ENCODE measurements at regions not wholly inside any gene's neighbourhood (a gene's known extent, or its start where the extent isn't known, plus 50 kb on each side); places are given as distances from the start of the nearest gene placed in this dataset.

DNA sequence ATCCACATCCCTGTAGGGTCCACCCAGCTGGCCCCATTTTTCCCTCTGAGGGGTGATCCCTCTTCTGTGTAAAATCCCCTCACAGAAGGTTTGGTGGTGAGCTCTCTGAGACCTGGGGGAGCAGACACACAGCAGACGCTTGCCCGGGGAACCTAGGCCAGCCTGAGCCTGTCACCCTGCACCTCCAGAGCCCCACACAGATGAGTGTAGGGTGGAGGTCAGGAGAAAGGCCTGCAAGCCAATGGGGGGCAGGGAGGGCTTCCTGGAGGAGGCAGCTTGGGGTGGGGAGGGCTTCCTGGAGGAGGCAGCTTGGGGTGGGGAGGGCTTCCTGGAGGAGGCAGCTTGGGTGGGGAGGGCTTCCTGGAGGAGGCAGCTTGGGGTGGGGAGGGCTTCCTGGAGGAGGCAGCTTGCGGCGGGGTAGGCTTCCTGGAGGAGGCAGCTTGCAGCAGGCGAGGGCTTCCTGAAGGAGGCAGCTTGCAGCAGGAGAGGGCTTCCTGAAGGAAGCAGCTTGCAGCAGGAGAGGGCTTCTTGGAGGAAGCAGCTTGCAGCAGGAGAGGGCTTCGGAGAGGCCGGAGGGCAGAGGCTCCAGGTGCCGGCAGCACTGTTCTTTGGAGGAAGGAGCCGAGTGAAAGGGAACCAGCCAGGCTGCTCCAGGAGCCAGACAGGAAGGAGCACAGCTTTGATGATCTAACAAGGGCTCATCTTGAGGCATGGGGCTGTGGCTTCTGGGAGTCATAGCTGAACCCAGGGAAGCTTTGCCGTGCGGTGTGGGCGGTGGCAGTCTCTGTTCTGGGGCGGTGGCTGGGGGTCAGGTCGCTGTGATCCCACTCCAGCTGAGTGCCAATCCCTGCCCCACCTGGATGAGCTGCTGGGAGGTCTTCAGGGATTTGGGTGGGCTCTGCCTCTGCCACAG, 83.7 kb upstream of the ZNF469 start:
- TF ChIP-seq ZNF8 (CRISPR knock-in tag; IDR thresholded peaks at IDR 0.05) (no peak), ARNTL (CRISPR knock-in tag; IDR thresholded peaks at IDR 0.05; ENCODE audit: borderline replicate concordance, low read depth) (no peak), CSDC2 (CRISPR knock-in tag; IDR thresholded peaks at IDR 0.05) (no peak), ZFP3 (CRISPR knock-in tag; IDR thresholded peaks at IDR 0.05) (no peak), TCF4 (CRISPR knock-in tag; IDR thresholded peaks at IDR 0.05; ENCODE audit: borderline replicate concordance) (no peak)
- TF ChIP-seq, protein P1, sequence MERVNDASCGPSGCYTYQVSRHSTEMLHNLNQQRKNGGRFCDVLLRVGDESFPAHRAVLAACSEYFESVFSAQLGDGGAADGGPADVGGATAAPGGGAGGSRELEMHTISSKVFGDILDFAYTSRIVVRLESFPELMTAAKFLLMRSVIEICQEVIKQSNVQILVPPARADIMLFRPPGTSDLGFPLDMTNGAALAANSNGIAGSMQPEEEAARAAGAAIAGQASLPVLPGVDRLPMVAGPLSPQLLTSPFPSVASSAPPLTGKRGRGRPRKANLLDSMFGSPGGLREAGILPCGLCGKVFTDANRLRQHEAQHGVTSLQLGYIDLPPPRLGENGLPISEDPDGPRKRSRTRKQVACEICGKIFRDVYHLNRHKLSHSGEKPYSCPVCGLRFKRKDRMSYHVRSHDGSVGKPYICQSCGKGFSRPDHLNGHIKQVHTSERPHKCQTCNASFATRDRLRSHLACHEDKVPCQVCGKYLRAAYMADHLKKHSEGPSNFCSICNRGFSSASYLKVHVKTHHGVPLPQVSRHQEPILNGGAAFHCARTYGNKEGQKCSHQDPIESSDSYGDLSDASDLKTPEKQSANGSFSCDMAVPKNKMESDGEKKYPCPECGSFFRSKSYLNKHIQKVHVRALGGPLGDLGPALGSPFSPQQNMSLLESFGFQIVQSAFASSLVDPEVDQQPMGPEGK (CRISPR knock-in tag; IDR thresholded peaks at IDR 0.05; ENCODE audit: borderline replicate concordance) = no peak
- TF ChIP-seq, protein P2, sequence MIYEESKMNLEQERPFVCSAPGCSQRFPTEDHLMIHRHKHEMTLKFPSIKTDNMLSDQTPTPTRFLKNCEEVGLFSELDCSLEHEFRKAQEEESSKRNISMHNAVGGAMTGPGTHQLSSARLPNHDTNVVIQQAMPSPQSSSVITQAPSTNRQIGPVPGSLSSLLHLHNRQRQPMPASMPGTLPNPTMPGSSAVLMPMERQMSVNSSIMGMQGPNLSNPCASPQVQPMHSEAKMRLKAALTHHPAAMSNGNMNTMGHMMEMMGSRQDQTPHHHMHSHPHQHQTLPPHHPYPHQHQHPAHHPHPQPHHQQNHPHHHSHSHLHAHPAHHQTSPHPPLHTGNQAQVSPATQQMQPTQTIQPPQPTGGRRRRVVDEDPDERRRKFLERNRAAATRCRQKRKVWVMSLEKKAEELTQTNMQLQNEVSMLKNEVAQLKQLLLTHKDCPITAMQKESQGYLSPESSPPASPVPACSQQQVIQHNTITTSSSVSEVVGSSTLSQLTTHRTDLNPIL (CRISPR knock-in tag; IDR thresholded peaks at IDR 0.05; ENCODE audit: low read depth) = no peak
